DMS153 treated with DMSO at 0.1 percent for 48 hours (cell line): ENCODE measurements at regions not wholly inside any gene's neighbourhood (a gene's known extent, or its start where the extent isn't known, plus 50 kb on each side); places are given as distances from the start of the nearest gene placed in this dataset.
"Not testable (repeated sequence)": the region's sequence is repeated elsewhere in the genome, so short reads cannot be mapped to it uniquely, and the experiment has no call there.

Source experiments
- DNase-seq: peaks from one replicate; lab custom pipeline; 2025; ENCODE audit not compliant: unreplicated experiment; lab: John Stamatoyannopoulos, UW

DNA sequence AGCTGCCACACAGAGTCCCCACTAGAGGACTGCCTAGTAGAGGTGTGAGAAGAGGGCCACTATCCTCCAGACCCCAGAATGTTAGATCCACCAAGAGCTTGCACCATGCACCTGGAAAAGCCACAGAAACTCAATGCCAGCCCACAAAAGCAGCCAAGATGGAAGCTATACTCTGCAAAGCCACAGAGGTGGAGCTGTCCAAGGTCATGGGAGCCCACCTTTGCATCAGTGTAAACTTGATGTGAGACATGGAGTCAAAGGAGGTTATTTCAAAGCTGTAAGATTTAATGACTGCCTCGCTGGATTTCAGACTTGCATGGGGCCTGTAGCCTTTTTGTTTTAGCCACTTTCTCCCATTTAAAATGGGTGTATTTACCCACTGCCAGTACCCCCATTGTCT, 1030.1 kb upstream of the GRIA3 start:
- DNase-seq, result no peak

DNA sequence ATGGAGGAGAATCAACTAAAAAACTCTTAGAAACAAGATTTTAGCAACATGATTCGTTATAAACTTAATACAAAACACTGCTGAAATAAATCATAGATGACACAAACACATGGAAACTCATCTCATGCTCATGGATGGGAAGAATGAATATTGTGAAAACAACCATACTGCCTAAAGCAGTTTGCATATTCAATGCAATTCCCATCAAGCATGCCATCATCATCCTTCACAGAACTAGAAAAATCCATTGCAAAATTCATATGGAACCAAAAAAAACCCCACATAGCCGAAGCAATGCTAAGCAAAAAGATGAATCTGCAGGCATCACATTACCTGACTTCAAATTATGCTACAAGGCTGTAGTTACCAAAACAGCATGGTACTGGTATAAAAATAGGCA, 1015.8 kb upstream of the GRIA3 start:
- no peak for DNase-seq

- no peak for DNase-seq
Observed at GRCh38 chrX:122184791-122185190, 999.3 kb upstream of the GRIA3 start.

DNA sequence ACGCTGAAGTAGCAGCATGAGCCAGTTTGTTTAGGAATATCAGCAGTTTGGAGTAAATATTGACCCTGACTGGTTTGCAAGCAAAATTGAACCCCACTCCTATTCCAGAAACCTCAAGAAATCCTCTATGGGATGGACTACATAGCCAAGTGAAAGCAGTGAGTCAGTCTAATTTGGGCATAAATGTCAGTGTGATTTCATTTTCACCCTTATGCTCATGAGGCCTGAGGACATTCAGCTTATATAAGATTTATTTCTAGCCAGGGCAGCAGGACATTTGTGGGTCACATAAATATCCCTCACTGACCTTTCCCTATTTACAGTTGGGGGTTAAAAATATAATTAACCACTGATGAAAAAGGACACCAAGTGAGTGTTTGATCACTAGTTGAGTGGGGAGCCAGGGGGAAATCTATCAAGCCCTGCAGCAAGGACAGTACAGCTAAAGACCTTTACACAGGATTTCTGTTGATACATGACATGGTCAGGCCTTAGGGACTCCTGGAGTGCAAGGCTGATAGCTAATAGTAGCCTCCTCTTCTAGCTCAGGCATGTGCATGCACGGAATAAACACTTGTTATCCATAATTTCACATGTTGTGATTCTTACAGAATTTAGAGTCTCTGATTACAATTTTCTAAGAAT, 996.9 kb upstream of the GRIA3 start:
- no peak for DNase-seq

GRCh38 chrX:122188751-122189150, 995.3 kb upstream of the GRIA3 start:
- no peak for DNase-seq

DNA sequence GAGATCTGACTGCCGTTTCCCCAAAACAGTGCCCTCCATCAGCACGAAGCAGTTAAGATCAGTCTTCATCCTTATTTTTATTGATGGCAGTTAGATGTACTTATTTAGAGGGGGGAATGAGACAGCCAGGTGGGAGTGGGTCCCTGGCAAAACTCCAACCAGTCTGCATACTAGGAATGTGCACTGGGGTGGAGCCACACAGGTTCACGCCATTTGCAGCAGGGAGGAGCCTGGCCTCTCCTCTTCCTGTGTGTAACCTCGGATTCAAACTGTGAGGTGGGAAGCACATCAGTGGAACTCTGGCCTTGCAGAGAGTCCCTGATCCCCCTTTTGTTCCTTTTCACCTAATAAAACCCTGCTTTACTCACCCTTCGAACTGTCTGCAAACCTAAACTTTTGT, 987.7 kb upstream of the GRIA3 start:
- DNase-seq, result no peak

DNA sequence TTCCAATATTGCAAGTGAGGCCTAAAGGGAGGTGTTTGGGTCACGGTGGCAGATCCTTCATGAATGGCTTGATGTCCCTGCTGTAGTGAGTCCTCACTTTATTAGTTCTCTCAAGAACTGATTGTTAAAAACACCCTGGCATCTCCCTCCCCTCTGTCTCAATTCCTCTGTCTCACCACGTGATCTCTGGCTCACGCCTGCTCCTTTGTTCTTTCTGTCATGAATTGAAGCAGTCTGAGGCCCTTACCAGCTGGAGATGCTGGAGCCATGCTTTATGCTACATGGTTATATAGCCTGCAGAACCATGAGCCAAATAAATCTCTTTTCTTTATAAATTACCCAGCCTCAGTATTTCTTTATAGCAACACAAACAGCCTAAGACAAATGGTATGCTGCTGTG, 980.7 kb upstream of the GRIA3 start:
- DNase-seq, result no peak

- DNase-seq, result no peak
Observed at GRCh38 chrX:122218666-122219065, 965.4 kb upstream of the GRIA3 start.

- no peak for DNase-seq
Observed at GRCh38 chrX:122219226-122219625, 964.9 kb upstream of the GRIA3 start.

DNA sequence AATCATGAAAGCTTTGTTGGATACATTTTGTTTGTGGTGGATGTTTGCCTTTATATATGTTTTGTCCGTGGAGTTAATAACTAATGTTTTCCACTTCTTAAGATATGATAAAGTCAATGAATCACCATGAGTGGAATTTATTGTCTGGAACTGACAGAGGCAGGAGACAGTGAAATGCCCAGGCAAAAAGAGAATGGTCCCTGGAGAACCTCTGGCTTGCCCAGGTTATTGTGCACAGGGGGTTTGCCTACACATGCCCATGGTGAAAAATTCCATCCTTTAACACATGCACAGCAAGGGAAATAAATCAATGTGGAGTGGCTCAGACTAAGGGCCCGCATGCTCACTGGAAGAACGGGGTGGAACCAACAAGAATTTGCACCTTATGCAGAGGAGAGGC, 964.3 kb upstream of the GRIA3 start:
- DNase-seq, result no peak

- no peak for DNase-seq
Observed at GRCh38 chrX:122220644-122221373, 963.3 kb upstream of the GRIA3 start.

DNA sequence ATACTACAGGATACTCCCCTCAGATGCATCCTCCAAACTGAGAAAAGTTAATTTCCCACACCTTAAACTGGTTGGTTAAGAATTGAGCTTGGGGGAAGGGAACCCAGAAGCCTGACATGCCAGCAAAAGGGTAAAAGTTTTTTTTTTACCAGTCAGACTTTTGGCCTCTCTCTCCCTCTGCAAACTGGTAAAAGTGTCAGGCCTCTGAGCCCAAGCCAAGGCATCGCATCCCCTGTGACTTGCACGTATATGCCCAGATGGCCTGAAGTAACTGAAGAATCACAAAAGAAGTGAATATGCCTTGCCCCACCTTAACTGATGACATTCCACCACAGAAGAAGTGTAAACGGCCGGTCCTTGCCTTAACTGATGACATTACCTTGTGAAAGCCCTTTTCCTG, 962.3 kb upstream of the GRIA3 start:
- DNase-seq, result not testable (repeated sequence)

DNA sequence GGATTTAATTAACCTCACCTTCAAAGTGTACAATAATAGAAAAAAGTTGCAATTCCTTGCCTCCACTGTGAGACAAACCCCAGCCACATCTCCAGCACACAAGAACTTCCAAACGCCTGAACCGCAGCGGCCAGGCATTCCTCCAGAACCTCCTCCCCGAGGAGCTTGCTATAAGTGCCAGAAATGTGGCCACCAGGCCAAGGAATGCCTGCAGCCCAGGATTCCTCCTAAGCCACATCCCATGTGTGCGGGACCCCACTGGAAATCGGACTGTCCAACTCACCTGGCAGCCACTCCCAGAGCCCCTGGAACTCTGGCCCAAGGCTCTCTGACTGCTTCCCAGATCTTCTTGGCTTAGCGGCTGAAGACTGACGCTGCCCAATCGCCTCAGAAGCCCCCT, 959.9 kb upstream of the GRIA3 start:
- not testable (repeated sequence) for DNase-seq

DNA sequence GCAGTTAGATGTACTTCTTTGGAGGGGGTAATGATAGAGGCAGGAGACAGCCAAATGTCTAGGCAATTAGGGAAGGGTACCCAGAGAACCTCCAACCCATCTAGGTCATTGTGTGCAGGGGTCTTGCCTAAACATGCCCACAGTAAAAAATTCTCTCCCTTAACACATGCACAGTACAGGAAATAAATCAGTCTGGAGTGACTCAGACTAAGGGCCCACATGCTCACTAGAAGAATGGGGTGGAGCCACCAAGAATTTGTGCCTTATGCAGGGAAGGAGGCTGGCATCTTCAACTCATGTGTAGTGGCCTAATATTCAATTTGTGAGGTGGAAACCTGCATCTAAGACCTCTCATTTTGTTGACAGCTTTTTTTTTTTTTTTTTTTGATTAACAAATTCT, 945.3 kb upstream of the GRIA3 start:
- no peak for DNase-seq

GRCh38 chrX:122241959-122242358, 942.1 kb upstream of the GRIA3 start:
- no peak for DNase-seq

DNA sequence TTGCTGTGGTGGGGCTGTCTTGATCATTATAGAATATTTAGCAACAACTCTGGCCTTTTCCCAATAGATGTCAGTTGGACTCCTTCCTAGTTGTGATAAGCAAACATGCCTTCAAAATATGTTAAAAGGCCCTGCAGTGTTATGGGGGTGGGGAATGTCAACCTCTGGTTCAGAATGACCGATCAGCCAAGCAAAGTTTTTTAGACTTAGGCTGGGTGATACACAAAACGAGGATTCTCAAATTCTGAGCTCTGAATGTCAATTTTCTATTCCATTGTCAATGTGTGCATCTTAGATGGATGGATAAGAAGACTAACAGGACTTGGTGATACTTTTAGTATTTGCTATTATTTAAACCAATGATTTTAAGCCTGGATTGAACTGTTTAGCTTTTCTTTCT, 940.0 kb upstream of the GRIA3 start:
- DNase-seq, result no peak

- DNase-seq, result no peak
Observed at GRCh38 chrX:122245175-122245574, 938.9 kb upstream of the GRIA3 start.

- DNase-seq, result no peak
Observed at GRCh38 chrX:122245943-122246342, 938.1 kb upstream of the GRIA3 start.

DNA sequence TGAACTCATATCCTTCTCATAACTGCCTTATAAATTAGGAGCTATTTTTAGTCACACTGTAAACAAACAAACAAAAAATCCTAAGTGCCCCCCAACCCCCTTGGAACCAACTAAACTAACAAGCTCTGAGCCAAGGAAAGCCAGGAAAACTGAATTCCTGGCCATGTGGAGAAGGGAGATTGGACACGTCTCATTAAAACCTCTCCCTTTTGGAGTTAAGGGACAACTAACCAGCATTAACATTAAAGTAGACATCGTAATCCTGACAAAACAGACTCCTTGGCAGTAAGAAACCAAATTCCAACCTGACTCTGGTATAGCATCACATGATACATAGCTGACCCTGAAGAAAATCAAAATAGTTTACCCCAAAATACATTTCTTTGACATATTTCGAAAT, 937.1 kb upstream of the GRIA3 start:
- no peak for DNase-seq

GRCh38 chrX:122248681-122249080, 935.4 kb upstream of the GRIA3 start:
- no peak for DNase-seq

GRCh38 chrX:122252454-122252853, 931.6 kb upstream of the GRIA3 start:
- no peak for DNase-seq

DNA sequence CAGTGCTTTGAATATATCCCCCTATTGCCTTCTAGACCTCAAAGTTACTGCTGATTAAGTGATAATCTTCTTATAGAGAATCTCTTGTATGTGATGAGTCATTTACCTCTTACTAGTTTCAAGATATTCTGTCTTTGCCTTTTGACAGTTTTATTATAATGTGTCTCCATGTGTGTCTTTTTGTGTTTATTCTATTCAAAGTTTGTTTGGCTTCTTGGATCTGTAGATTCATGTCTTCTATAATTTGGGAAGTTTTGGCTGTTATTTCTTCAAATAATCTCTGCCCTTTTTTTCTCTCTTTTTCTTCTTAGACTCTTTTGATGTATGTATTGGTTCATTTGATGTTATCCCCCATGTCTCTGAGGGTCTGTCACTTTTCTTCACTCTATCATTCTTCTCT, 915.7 kb upstream of the GRIA3 start:
- DNase-seq, result no peak

DNA sequence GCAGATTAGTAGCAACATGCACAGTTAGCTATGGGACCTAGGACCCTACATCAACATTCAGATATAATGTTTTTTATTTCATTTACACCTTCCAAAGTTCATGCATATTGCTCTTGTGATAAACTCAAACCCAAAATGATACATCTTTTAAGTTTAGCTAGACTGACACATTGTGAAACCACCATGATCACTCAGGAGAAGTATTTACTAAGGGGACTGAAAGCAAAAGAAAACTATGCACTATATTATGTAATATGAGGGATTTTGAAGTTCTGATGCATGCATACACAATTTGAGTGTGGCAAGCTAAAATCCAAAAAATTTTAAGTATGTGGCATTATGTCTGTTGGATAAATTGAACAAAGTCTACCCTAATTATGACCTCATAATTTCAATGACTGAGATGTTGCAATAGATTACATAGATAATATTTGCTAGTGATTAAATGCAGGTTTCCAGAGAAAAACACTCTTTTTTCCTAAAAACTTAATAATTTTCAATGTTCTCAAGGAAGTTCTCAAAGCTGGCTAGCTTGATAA, 914.8 kb upstream of the GRIA3 start:
- no peak for DNase-seq
